Kidney epithelial cell (primary cell): ENCODE measurements at regions not wholly inside any gene's neighbourhood (a gene's known extent, or its start where the extent isn't known, plus 50 kb on each side); places are given as distances from the start of the nearest gene placed in this dataset.

Source experiments
- DNase-seq: peaks from one replicate; pipeline ENCODE4 v3.0.0-alpha.2; 2010; ENCODE audit warnings: low read depth
- H3K27me3 ChIP-seq: 2 replicates; pipeline ENCODE4 v1.6.0; 2011; ENCODE audit warnings: low read length; ENCODE audit not compliant: control insufficient read depth, insufficient read depth
- H3K36me3 ChIP-seq: 2 replicates; pipeline ENCODE4 v1.5.1; 2011; ENCODE audit warnings: low read length; ENCODE audit not compliant: control insufficient read depth, insufficient read depth
- H3K4me3 ChIP-seq: 2 replicates; pipeline ENCODE4 v1.5.1; 2011; ENCODE audit warnings: low read depth, mild to moderate bottlenecking, control low read depth, low read length
- CTCF ChIP-seq: IDR thresholded peaks from 2 replicates; pipeline ENCODE4 v1.5.1; 2011; ENCODE audit warnings: mild to moderate bottlenecking, moderate library complexity, low read length, control low read depth, inconsistent platforms; ENCODE audit not compliant: insufficient read depth, poor library complexity, severe bottlenecking

GRCh38 chr3:145518639-145519038, 642.3 kb downstream of the PLOD2 start:
- no peak for DNase-seq
- no peak for TF ChIP-seq CTCF
- Histone ChIP-seq H3K27me3 (no peaks in the 10 kb centered on the region), H3K36me3 (no peaks in the 10 kb centered on the region), H3K4me3 (no peak overlapping the region)

GRCh38 chr3:145519398-145520047, 641.5 kb downstream of the PLOD2 start:
- Histone ChIP-seq H3K4me3 (no peak overlapping the region), H3K27me3 (no peaks in the 10 kb centered on the region), H3K36me3 (no peaks in the 10 kb centered on the region)
- TF ChIP-seq CTCF: no peak
- DNase-seq: no peak

GRCh38 chr3:145522179-145522578, 638.8 kb downstream of the PLOD2 start:
- TF ChIP-seq CTCF: no peak
- Histone ChIP-seq H3K4me3 (no peak overlapping the region), H3K36me3 (no peaks in the 10 kb centered on the region), H3K27me3 (no peaks in the 10 kb centered on the region)
- DNase-seq: no peak

- Histone ChIP-seq H3K27me3 (no peaks in the 10 kb centered on the region), H3K4me3 (no peak overlapping the region), H3K36me3 (no peaks in the 10 kb centered on the region)
- no peak for TF ChIP-seq CTCF
- DNase-seq: no peak
Measured at GRCh38 chr3:145522893-145523651, 637.9 kb downstream of the PLOD2 start.

- H3K27me3 ChIP-seq: no peaks in the 10 kb centered on the region
- no peak for TF ChIP-seq CTCF
- H3K4me3 ChIP-seq: no peak overlapping the region
- no peaks in the 10 kb centered on the region for H3K36me3 ChIP-seq
- DNase-seq: no peak
Measured at GRCh38 chr3:145531548-145531947, 629.4 kb downstream of the PLOD2 start.
